ENCODE measurements at regions not wholly inside any gene's neighbourhood (a gene's known extent, or its start where the extent isn't known, plus 50 kb on each side); places are given as distances from the start of the nearest gene placed in this dataset.
"Not testable (repeated sequence)": the region's sequence is repeated elsewhere in the genome, so short reads cannot be mapped to it uniquely, and the experiment has no call there.

- WGBS (ENCODE audit: insufficient coverage), result 87% methylated on average over 2 of the region's 5 CpGs
- no peak for DNase-seq
- Histone ChIP-seq H3K4me1 (ENCODE audit: control insufficient read depth, insufficient read depth, low read length) (no peaks in the 10 kb centered on the region), H3K27me3 (ENCODE audit: control insufficient read depth, insufficient read depth, low read length) (no peaks in the 10 kb centered on the region), H3K9me3 (replicated peaks; ENCODE audit: control insufficient read depth, low read depth, low read length) (no peaks in the 10 kb centered on the region), H3K36me3 (ENCODE audit: control insufficient read depth, insufficient read depth, low read length) (no peaks in the 10 kb centered on the region), H3K27ac (ENCODE audit: low read length) (no peak overlapping the region), H3K4me3 (ENCODE audit: low read length) (no peak overlapping the region)
Measured at GRCh38 chr3:31203960-31204795, 309.7 kb upstream of the GADL1 start.

- not testable (repeated sequence) for H3K4me1 ChIP-seq (ENCODE audit: control insufficient read depth, insufficient read depth, low read length); H3K27ac ChIP-seq (ENCODE audit: low read length); DNase-seq; H3K4me3 ChIP-seq (ENCODE audit: low read length); H3K36me3 ChIP-seq (ENCODE audit: control insufficient read depth, insufficient read depth, low read length); H3K27me3 ChIP-seq (ENCODE audit: control insufficient read depth, insufficient read depth, low read length); H3K9me3 ChIP-seq (replicated peaks; ENCODE audit: control insufficient read depth, low read depth, low read length)
- no CpG with 5 or more reads among the region's 4 CpGs for WGBS (ENCODE audit: insufficient coverage)
Measured at GRCh38 chr3:31204796-31205056, 310.3 kb upstream of the GADL1 start.

- no peaks in the 10 kb centered on the region for H3K36me3 ChIP-seq (ENCODE audit: control insufficient read depth, insufficient read depth, low read length)
- H3K9me3 ChIP-seq (replicated peaks; ENCODE audit: control insufficient read depth, low read depth, low read length), result no peaks in the 10 kb centered on the region
- no peaks in the 10 kb centered on the region for H3K4me1 ChIP-seq (ENCODE audit: control insufficient read depth, insufficient read depth, low read length)
- DNase-seq, result no peak
- H3K27me3 ChIP-seq (ENCODE audit: control insufficient read depth, insufficient read depth, low read length), result no peaks in the 10 kb centered on the region
- whole genome bisulfite sequencing (ENCODE audit: insufficient coverage), result 76% methylated on average over 3 of the region's 5 CpGs
- H3K4me3 ChIP-seq (ENCODE audit: low read length), result no peak overlapping the region
- no peak overlapping the region for H3K27ac ChIP-seq (ENCODE audit: low read length)
Measured at GRCh38 chr3:31210068-31210645, 315.7 kb upstream of the GADL1 start.

GRCh38 chr3:31213869-31214486 lies 318.7 kb upstream of the STT3B start:
- DNase-seq, result no peak
- no peaks in the 10 kb centered on the region for H3K4me1 ChIP-seq (ENCODE audit: control insufficient read depth, insufficient read depth, low read length)
- no peak overlapping the region for H3K27ac ChIP-seq (ENCODE audit: low read length)
- no peak overlapping the region for H3K4me3 ChIP-seq (ENCODE audit: low read length)
- H3K36me3 ChIP-seq (ENCODE audit: control insufficient read depth, insufficient read depth, low read length), result no peaks in the 10 kb centered on the region
- no peaks in the 10 kb centered on the region for H3K9me3 ChIP-seq (replicated peaks; ENCODE audit: control insufficient read depth, low read depth, low read length)
- H3K27me3 ChIP-seq (ENCODE audit: control insufficient read depth, insufficient read depth, low read length), result no peaks in the 10 kb centered on the region
- 60% methylated on average over 1 of the region's 7 CpGs for WGBS (ENCODE audit: insufficient coverage)

- no peak for DNase-seq
- Histone ChIP-seq H3K27me3 (ENCODE audit: control insufficient read depth, insufficient read depth, low read length) (no peaks in the 10 kb centered on the region), H3K36me3 (ENCODE audit: control insufficient read depth, insufficient read depth, low read length) (no peaks in the 10 kb centered on the region), H3K9me3 (replicated peaks; ENCODE audit: control insufficient read depth, low read depth, low read length) (no peaks in the 10 kb centered on the region), H3K27ac (ENCODE audit: low read length) (no peak overlapping the region), H3K4me1 (ENCODE audit: control insufficient read depth, insufficient read depth, low read length) (no peaks in the 10 kb centered on the region), H3K4me3 (ENCODE audit: low read length) (no peak overlapping the region)
- no CpG with 5 or more reads among the region's 3 CpGs for WGBS (ENCODE audit: insufficient coverage)
Measured at GRCh38 chr3:31218082-31218481, 314.6 kb upstream of the STT3B start.

GRCh38 chr3:31219131-31219843 lies 313.4 kb upstream of the STT3B start:
- Histone ChIP-seq H3K9me3 (replicated peaks; ENCODE audit: control insufficient read depth, low read depth, low read length) (no peaks in the 10 kb centered on the region), H3K27me3 (ENCODE audit: control insufficient read depth, insufficient read depth, low read length) (no peaks in the 10 kb centered on the region), H3K4me3 (ENCODE audit: low read length) (no peak overlapping the region), H3K27ac (ENCODE audit: low read length) (no peak overlapping the region), H3K4me1 (ENCODE audit: control insufficient read depth, insufficient read depth, low read length) (peaks cover 2% of the 10 kb centered on the region), H3K36me3 (ENCODE audit: control insufficient read depth, insufficient read depth, low read length) (no peaks in the 10 kb centered on the region)
- no CpG with 5 or more reads among the region's 2 CpGs for WGBS (ENCODE audit: insufficient coverage)
- no peak for DNase-seq

- no peaks in the 10 kb centered on the region for H3K36me3 ChIP-seq (ENCODE audit: control insufficient read depth, insufficient read depth, low read length)
- no peak overlapping the region for H3K27ac ChIP-seq (ENCODE audit: low read length)
- H3K9me3 ChIP-seq (replicated peaks; ENCODE audit: control insufficient read depth, low read depth, low read length), result no peaks in the 10 kb centered on the region
- no peak overlapping the region for H3K4me3 ChIP-seq (ENCODE audit: low read length)
- H3K4me1 ChIP-seq (ENCODE audit: control insufficient read depth, insufficient read depth, low read length), result peaks cover 3% of the 10 kb centered on the region
- DNase-seq, result no peak
- no peaks in the 10 kb centered on the region for H3K27me3 ChIP-seq (ENCODE audit: control insufficient read depth, insufficient read depth, low read length)
- WGBS (ENCODE audit: insufficient coverage), result no CpG with 5 or more reads among the region's 4 CpGs
Measured at GRCh38 chr3:31220431-31220830, 312.3 kb upstream of the STT3B start.

GRCh38 chr3:31223278-31223677 lies 309.4 kb upstream of the STT3B start:
- H3K4me3 ChIP-seq (ENCODE audit: low read length), result no peak overlapping the region
- no peak for DNase-seq
- H3K36me3 ChIP-seq (ENCODE audit: control insufficient read depth, insufficient read depth, low read length), result no peaks in the 10 kb centered on the region
- no peak overlapping the region for H3K27ac ChIP-seq (ENCODE audit: low read length)
- no peaks in the 10 kb centered on the region for H3K27me3 ChIP-seq (ENCODE audit: control insufficient read depth, insufficient read depth, low read length)
- 55% methylated on average over 3 of the region's 4 CpGs for WGBS (ENCODE audit: insufficient coverage)
- no peaks in the 10 kb centered on the region for H3K9me3 ChIP-seq (replicated peaks; ENCODE audit: control insufficient read depth, low read depth, low read length)
- peaks cover 3% of the 10 kb centered on the region for H3K4me1 ChIP-seq (ENCODE audit: control insufficient read depth, insufficient read depth, low read length)

GRCh38 chr3:31224936-31225335 lies 307.8 kb upstream of the STT3B start:
- no peaks in the 10 kb centered on the region for H3K9me3 ChIP-seq (replicated peaks; ENCODE audit: control insufficient read depth, low read depth, low read length)
- H3K27ac ChIP-seq (ENCODE audit: low read length), result no peak overlapping the region
- H3K4me1 ChIP-seq (ENCODE audit: control insufficient read depth, insufficient read depth, low read length), result peaks cover 3% of the 10 kb centered on the region
- no CpG with 5 or more reads among the region's 5 CpGs for WGBS (ENCODE audit: insufficient coverage)
- H3K27me3 ChIP-seq (ENCODE audit: control insufficient read depth, insufficient read depth, low read length), result no peaks in the 10 kb centered on the region
- H3K36me3 ChIP-seq (ENCODE audit: control insufficient read depth, insufficient read depth, low read length), result no peaks in the 10 kb centered on the region
- no peak for DNase-seq
- no peak overlapping the region for H3K4me3 ChIP-seq (ENCODE audit: low read length)

GRCh38 chr3:31225923-31226322 lies 306.8 kb upstream of the STT3B start:
- WGBS (ENCODE audit: insufficient coverage), result no CpG with 5 or more reads among the region's 3 CpGs
- Histone ChIP-seq H3K27me3 (ENCODE audit: control insufficient read depth, insufficient read depth, low read length) (no peaks in the 10 kb centered on the region), H3K4me1 (ENCODE audit: control insufficient read depth, insufficient read depth, low read length) (peaks cover 3% of the 10 kb centered on the region), H3K4me3 (ENCODE audit: low read length) (no peak overlapping the region), H3K27ac (ENCODE audit: low read length) (no peak overlapping the region), H3K36me3 (ENCODE audit: control insufficient read depth, insufficient read depth, low read length) (no peaks in the 10 kb centered on the region), H3K9me3 (replicated peaks; ENCODE audit: control insufficient read depth, low read depth, low read length) (no peaks in the 10 kb centered on the region)
- DNase-seq, result no peak

All from muscle of leg (tissue), 3 donors.